Trophoblast cell (in vitro differentiated cells and primary cell): ENCODE measurements at regions not wholly inside any gene's neighbourhood (a gene's known extent, or its start where the extent isn't known, plus 50 kb on each side); places are given as distances from the start of the nearest gene placed in this dataset.
A peak's percentile ranks its signal among the peaks of the same experiment; 100 is the strongest.

ENCODE experiments used
- DNase-seq, 2 donors: peaks; one replicate each; pipeline ENCODE4 v3.0.0-alpha.2; 2016
- H2AFZ ChIP-seq: 2 replicates; pipeline ENCODE4 v1.6.1; 2013; ENCODE audit warnings: low read length, moderate library complexity, mild to moderate bottlenecking; ENCODE audit not compliant: insufficient read depth, poor library complexity
- H2AK5ac ChIP-seq: 2 replicates; pipeline ENCODE4 v1.6.1; 2013; ENCODE audit warnings: mild to moderate bottlenecking, low read length
- H2BK120ac ChIP-seq: 2 replicates; pipeline ENCODE4 v1.6.1; 2013; ENCODE audit warnings: low read length, mild to moderate bottlenecking, moderate library complexity; ENCODE audit not compliant: insufficient read depth, poor library complexity
- H2BK12ac ChIP-seq: 2 replicates; pipeline ENCODE4 v1.6.1; 2013; ENCODE audit warnings: mild to moderate bottlenecking, low read length, moderate library complexity
- H2BK5ac ChIP-seq: 2 replicates; pipeline ENCODE4 v1.6.1; 2013; ENCODE audit warnings: low read length, low read depth, moderate library complexity, mild to moderate bottlenecking; ENCODE audit not compliant: poor library complexity
- H3K14ac ChIP-seq: 2 replicates; pipeline ENCODE4 v1.6.1; 2013; ENCODE audit warnings: mild to moderate bottlenecking, low read length
- H3K18ac ChIP-seq: 2 replicates; pipeline ENCODE4 v1.6.1; 2013; ENCODE audit warnings: mild to moderate bottlenecking, low read length
- H3K23ac ChIP-seq: 2 replicates; pipeline ENCODE4 v1.6.1; 2013; ENCODE audit warnings: low read length
- H3K27ac ChIP-seq: 2 replicates; pipeline ENCODE4 v1.5.1; 2013; ENCODE audit warnings: low read depth, mild to moderate bottlenecking, inconsistent platforms, low read length, moderate library complexity
- H3K27me3 ChIP-seq: 2 replicates; pipeline ENCODE4 v1.6.1; 2013; ENCODE audit warnings: inconsistent platforms, mild to moderate bottlenecking, low read length, moderate library complexity; ENCODE audit not compliant: insufficient read depth
- H3K36me3 ChIP-seq, 2 experiments: 1 replicate in 1 of 2; 2 replicates in 1 of 2; pipeline ENCODE4 v1.6.1; 2013; ENCODE audit warnings: low read length in 2 of 2, mild to moderate bottlenecking in 2 of 2, moderate library complexity in 1 of 2; ENCODE audit not compliant: insufficient read depth in 2 of 2, control insufficient read depth in 1 of 2
- H3K4ac ChIP-seq: 2 replicates; pipeline ENCODE4 v1.6.1; 2013; ENCODE audit warnings: low read depth, mild to moderate bottlenecking, low read length, moderate library complexity
- H3K4me1 ChIP-seq, 2 experiments: 1 replicate in 1 of 2; 2 replicates in 1 of 2; pipeline ENCODE4 v1.6.1; 2013; ENCODE audit warnings: low read length in 2 of 2, mild to moderate bottlenecking in 2 of 2, moderate library complexity in 1 of 2; ENCODE audit not compliant: insufficient read depth in 2 of 2, control insufficient read depth in 1 of 2
- H3K4me2 ChIP-seq: 2 replicates; pipeline ENCODE4 v1.6.1; 2013; ENCODE audit warnings: inconsistent platforms, mild to moderate bottlenecking, low read length, moderate library complexity
- H3K4me3 ChIP-seq: 2 replicates; pipeline ENCODE4 v1.5.1; 2013; ENCODE audit warnings: mild to moderate bottlenecking, low read depth, low read length, inconsistent platforms
- H3K79me1 ChIP-seq: one replicate; pipeline ENCODE4 v1.6.1; 2013; ENCODE audit warnings: low read length
- H3K79me2 ChIP-seq: 2 replicates; pipeline ENCODE4 v1.6.1; 2013; ENCODE audit warnings: low read length, mild to moderate bottlenecking; ENCODE audit not compliant: control insufficient read depth, insufficient read depth, poor library complexity
- H3K9ac ChIP-seq: 2 replicates; pipeline ENCODE4 v1.6.1; 2013; ENCODE audit warnings: mild to moderate bottlenecking, low read length
- H3K9me3 ChIP-seq: 2 replicates; pipeline ENCODE4 v1.6.1; 2013; ENCODE audit warnings: low read depth, mild to moderate bottlenecking, control low read depth, inconsistent platforms, low read length; ENCODE audit not compliant: insufficient read depth
- H4K12ac ChIP-seq: 2 replicates; pipeline ENCODE4 v1.6.1; 2013; ENCODE audit warnings: low read depth, mild to moderate bottlenecking, low read length, moderate library complexity
- H4K8ac ChIP-seq: 2 replicates; pipeline ENCODE4 v1.6.1; 2013; ENCODE audit warnings: low read depth, mild to moderate bottlenecking, low read length, moderate library complexity
- H4K91ac ChIP-seq: one replicate; pipeline ENCODE4 v1.6.1; 2013; ENCODE audit warnings: low read depth, mild to moderate bottlenecking, low read length, moderate library complexity
- WGBS: extraction: QIAGEN DNeasy Blood & Tissue Kit; methylation state at CpG from one replicate; pipeline ENCODE4 v1.1.7; 2013; ENCODE audit warnings: missing lambda C conversion rate; ENCODE audit not compliant: insufficient read length, insufficient coverage; ENCODE audit errors: extremely low coverage; 5-methylcytosine and 5-hydroxymethylcytosine counted together

DNA sequence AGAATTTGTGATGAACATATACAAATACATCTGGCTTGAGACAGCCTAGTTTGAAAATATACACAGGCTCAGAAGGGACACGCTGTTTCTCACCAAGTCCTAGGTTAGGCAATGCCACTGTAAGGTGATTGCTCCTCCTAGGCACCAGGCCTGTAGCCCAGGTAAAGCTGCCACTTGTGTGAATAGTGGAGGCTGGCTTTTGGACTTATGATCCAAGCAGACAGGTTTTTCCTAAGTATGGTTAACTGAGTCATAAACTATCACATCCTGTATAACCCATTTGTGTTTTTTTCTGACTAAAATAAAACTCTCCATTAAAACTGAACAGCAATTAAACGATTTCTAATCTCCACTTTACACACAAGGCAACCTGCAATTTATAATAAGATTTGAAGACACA lies 81.0 kb downstream of the SEMA4F start:
- peak in 1 of 2 donors; percentile 9 for DNase-seq
- no CpG with 5 or more reads among the region's 2 CpGs for WGBS
- Histone ChIP-seq H3K79me2 (no peaks in the 10 kb centered on the region), H3K9me3 (peaks cover 1% of the 10 kb centered on the region), H3K4me1 (peaks cover 5 to 6% of the 10 kb centered on the region in 2 experiments), H3K4me3 (no peak overlapping the region), H2BK12ac (no peak overlapping the region), H2AK5ac (peak overlapping the region; percentile 35), H3K14ac (no peak overlapping the region), H4K12ac (no peak overlapping the region), H3K23ac (no peak overlapping the region), H3K27ac (no peak overlapping the region), H4K8ac (no peak overlapping the region), H2AFZ (no peak overlapping the region), H4K91ac (no peak overlapping the region), H3K79me1 (no peaks in the 10 kb centered on the region), H3K9ac (no peak overlapping the region), H3K18ac (no peak overlapping the region), H3K4ac (no peak overlapping the region), H2BK5ac (no peak overlapping the region), H2BK120ac (no peak overlapping the region), H3K36me3 (no peaks in the 10 kb centered on the region), H3K27me3 (no peaks in the 10 kb centered on the region), H3K4me2 (no peak overlapping the region)

DNA sequence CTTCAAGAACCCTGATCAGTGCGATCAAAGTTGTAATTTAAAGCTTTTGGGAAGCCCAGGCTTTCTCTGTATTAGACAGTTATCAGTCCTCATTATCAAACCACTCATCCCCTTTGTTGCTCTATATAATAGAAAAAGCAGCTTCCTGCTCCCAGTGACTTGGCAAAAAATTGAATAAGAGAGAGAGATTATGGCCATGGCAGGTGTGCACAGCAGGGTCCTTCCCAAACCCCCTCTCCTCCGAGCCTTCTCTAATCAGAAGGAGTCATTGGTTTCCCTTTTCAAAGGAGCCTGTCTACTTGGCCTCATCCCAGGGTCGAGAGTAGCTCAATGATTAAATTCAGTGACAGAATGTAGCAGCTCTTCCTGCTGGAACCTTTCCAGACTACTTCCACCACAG lies 81.5 kb downstream of the SEMA4F start:
- H3K18ac ChIP-seq, result no peak overlapping the region
- H3K4me1 ChIP-seq, result peaks cover 11 to 12% of the 10 kb centered on the region in 2 experiments
- no CpG with 5 or more reads among the region's 3 CpGs for WGBS
- peaks cover 4% of the 10 kb centered on the region for H3K79me1 ChIP-seq
- DNase-seq, result no peak
- no peak overlapping the region for H3K14ac ChIP-seq
- no peak overlapping the region for H3K4me2 ChIP-seq
- no peaks in the 10 kb centered on the region for H3K36me3 ChIP-seq
- H3K27me3 ChIP-seq, result no peaks in the 10 kb centered on the region
- H3K9me3 ChIP-seq, result peaks cover 1% of the 10 kb centered on the region
- no peak overlapping the region for H4K12ac ChIP-seq
- H3K4me3 ChIP-seq, result no peak overlapping the region
- H2AFZ ChIP-seq, result no peak overlapping the region
- H3K4ac ChIP-seq, result no peak overlapping the region
- H3K23ac ChIP-seq, result no peak overlapping the region
- no peak overlapping the region for H2BK120ac ChIP-seq
- H3K79me2 ChIP-seq, result no peaks in the 10 kb centered on the region
- H4K8ac ChIP-seq, result no peak overlapping the region
- H3K9ac ChIP-seq, result no peak overlapping the region
- H4K91ac ChIP-seq, result no peak overlapping the region
- no peak overlapping the region for H2BK5ac ChIP-seq
- H2BK12ac ChIP-seq, result no peak overlapping the region
- H3K27ac ChIP-seq, result no peak overlapping the region
- no peak overlapping the region for H2AK5ac ChIP-seq

DNA sequence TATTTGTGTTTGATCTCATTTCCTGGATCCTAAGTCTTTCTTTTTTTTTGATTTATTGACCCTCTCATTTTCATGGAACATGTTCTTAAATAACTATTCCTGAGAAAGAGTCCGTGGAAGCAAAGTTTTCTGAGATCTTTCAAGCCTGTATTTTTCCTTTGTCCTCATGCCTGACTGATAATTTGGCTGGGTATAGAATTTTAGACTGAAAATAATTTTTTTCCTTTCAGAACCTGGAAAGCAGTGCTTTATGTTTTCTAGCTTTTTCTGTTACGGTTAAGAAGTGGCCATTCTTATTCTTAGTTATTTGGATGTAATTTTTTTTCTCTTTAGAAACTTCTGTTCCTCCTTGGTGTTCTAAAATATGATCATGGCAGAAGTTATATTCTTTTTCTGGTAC lies 82.5 kb downstream of the SEMA4F start:
- H3K14ac ChIP-seq, result no peak overlapping the region
- H4K12ac ChIP-seq, result no peak overlapping the region
- no CpG with 5 or more reads among the region's 2 CpGs for WGBS
- no peak overlapping the region for H4K8ac ChIP-seq
- no peak overlapping the region for H2BK120ac ChIP-seq
- peaks cover 1% of the 10 kb centered on the region for H3K9me3 ChIP-seq
- peaks cover 7% of the 10 kb centered on the region for H3K79me1 ChIP-seq
- H3K18ac ChIP-seq, result no peak overlapping the region
- H3K4me2 ChIP-seq, result no peak overlapping the region
- no peak overlapping the region for H3K4ac ChIP-seq
- DNase-seq, result no peak
- no peak overlapping the region for H2AK5ac ChIP-seq
- no peak overlapping the region for H3K27ac ChIP-seq
- H3K27me3 ChIP-seq, result no peaks in the 10 kb centered on the region
- H3K4me3 ChIP-seq, result no peak overlapping the region
- H3K9ac ChIP-seq, result no peak overlapping the region
- H2AFZ ChIP-seq, result no peak overlapping the region
- H3K4me1 ChIP-seq, result peaks cover 18 to 20% of the 10 kb centered on the region in 2 experiments
- H4K91ac ChIP-seq, result no peak overlapping the region
- H2BK12ac ChIP-seq, result no peak overlapping the region
- H2BK5ac ChIP-seq, result no peak overlapping the region
- H3K79me2 ChIP-seq, result no peaks in the 10 kb centered on the region
- no peak overlapping the region for H3K23ac ChIP-seq
- H3K36me3 ChIP-seq, result no peaks in the 10 kb centered on the region

DNA sequence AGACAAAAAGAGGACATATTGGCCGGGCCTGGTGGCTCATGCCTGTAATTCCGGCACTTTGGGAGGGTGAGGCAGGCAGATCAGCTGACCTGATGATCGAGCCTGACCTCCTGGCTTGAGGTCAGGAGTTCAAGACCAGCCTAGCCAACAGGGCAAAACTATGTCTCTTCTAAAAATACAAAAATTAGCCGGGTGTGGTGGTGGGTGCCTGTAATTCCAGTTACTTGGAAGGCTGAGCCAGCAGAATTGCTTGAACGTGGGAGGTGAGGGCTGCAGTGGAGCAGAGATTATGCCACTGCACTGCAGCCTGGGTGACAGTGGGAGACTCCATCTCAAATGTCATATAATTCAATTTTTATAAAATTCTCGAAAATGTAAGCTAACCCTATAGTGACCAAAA lies 84.5 kb downstream of the SEMA4F start:
- no peak overlapping the region for H3K27ac ChIP-seq
- no peaks in the 10 kb centered on the region for H3K27me3 ChIP-seq
- H3K4ac ChIP-seq, result no peak overlapping the region
- no peak overlapping the region for H4K12ac ChIP-seq
- H2BK5ac ChIP-seq, result no peak overlapping the region
- no peak overlapping the region for H4K8ac ChIP-seq
- peaks cover 18 to 20% of the 10 kb centered on the region in 2 experiments for H3K4me1 ChIP-seq
- H2AK5ac ChIP-seq, result no peak overlapping the region
- no peak overlapping the region for H3K14ac ChIP-seq
- no peak overlapping the region for H2BK120ac ChIP-seq
- no peak overlapping the region for H3K4me2 ChIP-seq
- peak; percentile 23 to 60 for DNase-seq
- no peak overlapping the region for H2BK12ac ChIP-seq
- no peak overlapping the region for H3K9ac ChIP-seq
- H3K23ac ChIP-seq, result no peak overlapping the region
- WGBS, result no CpG with 5 or more reads among the region's 6 CpGs
- H3K18ac ChIP-seq, result no peak overlapping the region
- H3K36me3 ChIP-seq, result no peaks in the 10 kb centered on the region
- no peak overlapping the region for H3K4me3 ChIP-seq
- peaks cover 1% of the 10 kb centered on the region for H3K9me3 ChIP-seq
- H3K79me1 ChIP-seq, result peaks cover 7% of the 10 kb centered on the region
- H3K79me2 ChIP-seq, result no peaks in the 10 kb centered on the region
- H2AFZ ChIP-seq, result no peak overlapping the region
- no peak overlapping the region for H4K91ac ChIP-seq
